GM21528 (cell line): ENCODE measurements at regions not wholly inside any gene's neighbourhood (a gene's known extent, or its start where the extent isn't known, plus 50 kb on each side); places are given as distances from the start of the nearest gene placed in this dataset.
"Not testable (repeated sequence)": the region's sequence is repeated elsewhere in the genome, so short reads cannot be mapped to it uniquely, and the experiment has no call there.

ENCODE experiments used
- ATAC-seq: cut with Tn5 transposase; IDR thresholded peaks from one replicate; pipeline ENCODE4 v1.9.1; 2021; ENCODE audit warnings: mild to moderate bottlenecking, moderate library complexity; ENCODE audit not compliant: unreplicated experiment, low FRiP score

GRCh38 chr14:98912655-98913054 is 359.3 kb downstream of the BCL11B start:
- ATAC-seq: no peak

- ATAC-seq: no peak
Measured at GRCh38 chr14:98913967-98914650, 357.9 kb downstream of the BCL11B start.

GRCh38 chr14:98914942-98915341 is 357.1 kb downstream of the BCL11B start:
- ATAC-seq: no peak

GRCh38 chr14:98915625-98916024 is 356.4 kb downstream of the BCL11B start:
- ATAC-seq: no peak

GRCh38 chr14:98916036-98916435 is 356.0 kb downstream of the BCL11B start:
- no peak for ATAC-seq

GRCh38 chr14:98916476-98916875 is 355.5 kb downstream of the BCL11B start:
- ATAC-seq: no peak

GRCh38 chr14:98919434-98919833 is 352.6 kb downstream of the BCL11B start:
- ATAC-seq: no peak

- not testable (repeated sequence) for ATAC-seq
Measured at GRCh38 chr14:98921306-98921705, 350.7 kb downstream of the BCL11B start.

- no peak for ATAC-seq
Measured at GRCh38 chr14:98923596-98923995, 348.4 kb downstream of the BCL11B start.

GRCh38 chr14:98924046-98924445 is 348.0 kb downstream of the BCL11B start:
- ATAC-seq: no peak

GRCh38 chr14:98925354-98926040 is 346.5 kb downstream of the BCL11B start:
- no peak for ATAC-seq

GRCh38 chr14:98926146-98926545 is 345.9 kb downstream of the BCL11B start:
- ATAC-seq: no peak

GRCh38 chr14:98926801-98927200 is 345.2 kb downstream of the BCL11B start:
- no peak for ATAC-seq

- ATAC-seq: no peak
Measured at GRCh38 chr14:98927986-98928385, 344.0 kb downstream of the BCL11B start.

- no peak for ATAC-seq
Measured at GRCh38 chr14:98928418-98928817, 343.6 kb downstream of the BCL11B start.

- no peak for ATAC-seq
Measured at GRCh38 chr14:98931126-98931525, 340.9 kb downstream of the BCL11B start.

GRCh38 chr14:98931911-98932310 is 340.1 kb downstream of the BCL11B start:
- ATAC-seq: no peak

- no peak for ATAC-seq
Measured at GRCh38 chr14:98932431-98933325, 339.3 kb downstream of the BCL11B start.

GRCh38 chr14:98934569-98934968 is 337.4 kb downstream of the BCL11B start:
- ATAC-seq: not testable (repeated sequence)

- no peak for ATAC-seq
Measured at GRCh38 chr14:98935921-98936320, 336.1 kb downstream of the BCL11B start.

- no peak for ATAC-seq
Measured at GRCh38 chr14:98937021-98937420, 335.0 kb downstream of the BCL11B start.
